ENCODE measurements at regions not wholly inside any gene's neighbourhood (a gene's known extent, or its start where the extent isn't known, plus 50 kb on each side); places are given as distances from the start of the nearest gene placed in this dataset.

GRCh38 chr2:6444514-6444913, 421.2 kb downstream of the CMPK2 start:
- TF ChIP-seq CTCF (IDR thresholded peaks at IDR 0.05; ENCODE audit: insufficient read depth, low read depth, low read length) (no peak), EZH2 (IDR thresholded peaks at IDR 0.05; ENCODE audit: insufficient read depth, low read length) (no peak)
